Subcutaneous abdominal adipose tissue (tissue), 5 donors: ENCODE measurements at regions not wholly inside any gene's neighbourhood (a gene's known extent, or its start where the extent isn't known, plus 50 kb on each side); places are given as distances from the start of the nearest gene placed in this dataset.
"Not testable (repeated sequence)": the region's sequence is repeated elsewhere in the genome, so short reads cannot be mapped to it uniquely, and the experiment has no call there.

ENCODE experiments used
- H3K27ac ChIP-seq: one replicate; pipeline ENCODE4 v1.7.0; 2013; ENCODE audit warnings: low read depth, mild to moderate bottlenecking, inconsistent platforms, low read length, moderate library complexity
- H3K27me3 ChIP-seq, 5 donors: one replicate each; pipeline ENCODE4 v1.7.0; 2013; ENCODE audit warnings: low read length in 5 of 5, inconsistent platforms in 1 of 5; ENCODE audit not compliant: control insufficient read depth in 5 of 5, insufficient read depth in 4 of 5
- H3K36me3 ChIP-seq, 5 donors: one replicate each; pipeline ENCODE4 v1.7.0; 2013; ENCODE audit warnings: low read length in 5 of 5; ENCODE audit not compliant: control insufficient read depth in 5 of 5, insufficient read depth in 5 of 5
- H3K4me1 ChIP-seq, 5 donors: one replicate each; pipeline ENCODE4 v1.7.0; 2013; ENCODE audit warnings: low read length in 5 of 5, mild to moderate bottlenecking in 3 of 5, moderate library complexity in 1 of 5; ENCODE audit not compliant: control insufficient read depth in 5 of 5, insufficient read depth in 5 of 5
- H3K4me3 ChIP-seq, 5 donors: one replicate each; pipeline ENCODE4 v1.7.0; 2013; ENCODE audit warnings: low read length in 5 of 5, low read depth in 1 of 5
- H3K9ac ChIP-seq, 5 donors: one replicate each; pipeline ENCODE4 v1.7.0; 2013; ENCODE audit warnings: low read length in 5 of 5, mild to moderate bottlenecking in 4 of 5, moderate library complexity in 3 of 5
- H3K9me3 ChIP-seq, 5 donors: one replicate each; pipeline ENCODE4 v1.7.0; 2013; ENCODE audit warnings: low read length in 5 of 5; ENCODE audit not compliant: control insufficient read depth in 5 of 5
- donor health status: healthy.
- donor health status: healthy.
- donor health status: healthy.
- donor health status: healthy.
- donor health status: healthy.

DNA sequence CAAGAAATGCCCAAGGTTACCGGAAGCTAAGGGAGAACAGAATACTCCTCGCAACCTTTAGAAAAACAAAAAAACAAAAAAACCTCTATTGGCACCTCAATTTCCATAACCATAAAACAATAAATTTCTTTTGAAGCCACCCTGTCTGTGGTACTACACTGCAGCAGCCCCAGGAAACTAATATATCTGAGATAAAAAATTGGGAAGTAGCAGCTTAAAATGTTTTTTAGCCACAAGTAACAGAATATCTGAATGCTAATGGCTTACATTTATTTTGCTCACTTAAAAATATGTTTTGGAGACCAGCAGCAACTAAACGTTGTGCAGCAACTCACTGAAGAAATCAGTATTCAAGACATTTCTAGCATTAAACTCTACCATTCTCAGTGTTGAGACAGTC, 969.6 kb downstream of the DNAH5 start:
- Histone ChIP-seq H3K27me3 (no peaks in the 10 kb centered on the region), H3K4me3 (no peak overlapping the region), H3K27ac (no peak overlapping the region), H3K9ac (no peak overlapping the region), H3K9me3 (no peaks in the 10 kb centered on the region), H3K36me3 (no peaks in the 10 kb centered on the region), H3K4me1 (no peaks in the 10 kb centered on the region)

DNA sequence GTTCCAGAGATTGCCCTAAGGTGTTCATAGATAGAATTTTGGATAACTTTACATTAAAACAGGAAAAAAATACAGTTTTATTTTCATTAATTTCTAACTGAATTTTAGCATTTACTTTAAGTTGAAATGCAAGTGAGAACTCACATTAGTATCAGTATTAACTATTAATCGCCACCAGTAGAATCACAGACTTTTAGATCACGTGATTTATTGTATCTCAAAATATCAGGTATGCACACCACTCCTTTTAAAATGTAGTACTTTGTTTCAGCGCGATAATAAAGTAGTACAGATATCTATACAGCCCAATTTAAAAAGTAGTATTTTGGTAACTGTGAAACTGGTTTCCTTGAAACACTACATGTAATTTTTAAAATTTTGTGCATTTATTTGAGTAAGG, 978.7 kb downstream of the DNAH5 start:
- H3K27ac ChIP-seq, result no peak overlapping the region
- no peak overlapping the region for H3K9ac ChIP-seq
- H3K36me3 ChIP-seq, result no peaks in the 10 kb centered on the region
- H3K4me3 ChIP-seq, result no peak overlapping the region
- H3K4me1 ChIP-seq, result peaks cover 0 to 11% (median 0%) of the 10 kb centered on the region in 5 donors
- H3K9me3 ChIP-seq, result no peaks in the 10 kb centered on the region
- no peaks in the 10 kb centered on the region for H3K27me3 ChIP-seq

DNA sequence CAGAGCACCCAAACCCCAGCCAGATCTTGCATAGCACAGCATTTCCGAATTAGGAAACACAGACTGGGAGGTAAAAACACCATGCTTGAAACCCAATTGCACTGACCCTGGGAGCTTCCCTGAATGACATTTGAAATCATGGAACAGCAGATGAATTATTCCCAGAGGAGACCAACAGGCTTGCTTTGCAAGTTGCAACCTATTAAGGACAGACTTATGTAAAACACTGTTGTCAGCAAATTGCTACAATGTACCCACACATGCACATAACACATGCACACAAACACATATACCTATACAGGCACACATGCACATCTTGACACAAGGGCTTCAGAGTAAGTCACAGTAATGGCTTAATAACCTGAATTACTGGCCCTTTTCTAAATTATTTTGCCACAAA, 984.8 kb downstream of the DNAH5 start:
- H3K9ac ChIP-seq, result no peak overlapping the region
- H3K4me1 ChIP-seq, result peaks cover 0 to 12% (median 4%) of the 10 kb centered on the region in 5 donors
- H3K9me3 ChIP-seq, result no peaks in the 10 kb centered on the region
- H3K27me3 ChIP-seq, result no peaks in the 10 kb centered on the region
- H3K27ac ChIP-seq, result no peak overlapping the region
- H3K4me3 ChIP-seq, result no peak overlapping the region
- H3K36me3 ChIP-seq, result no peaks in the 10 kb centered on the region

DNA sequence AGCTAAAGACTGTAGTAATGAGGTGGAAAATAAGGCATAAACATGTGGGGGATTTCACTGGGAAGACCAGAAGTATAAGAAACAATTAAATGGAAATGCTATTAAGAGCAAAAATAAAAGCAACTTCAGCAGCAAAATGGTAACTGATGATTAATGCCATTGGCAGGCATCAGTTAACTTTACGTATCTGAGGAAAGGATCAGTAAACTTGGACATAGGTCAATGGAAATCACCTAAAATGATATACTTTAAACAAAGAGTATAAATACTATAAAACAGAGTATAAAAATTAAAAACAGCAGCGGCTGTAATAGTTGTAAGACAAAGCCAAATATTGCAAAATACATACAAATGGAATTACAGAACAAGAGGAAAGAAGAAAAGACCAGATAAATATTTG, 992.1 kb downstream of the DNAH5 start:
- Histone ChIP-seq H3K4me3 (no peak overlapping the region), H3K9me3 (no peaks in the 10 kb centered on the region), H3K4me1 (peaks cover 0 to 4% (median 0%) of the 10 kb centered on the region in 5 donors), H3K9ac (no peak overlapping the region), H3K27me3 (no peaks in the 10 kb centered on the region), H3K36me3 (no peaks in the 10 kb centered on the region), H3K27ac (no peak overlapping the region)

DNA sequence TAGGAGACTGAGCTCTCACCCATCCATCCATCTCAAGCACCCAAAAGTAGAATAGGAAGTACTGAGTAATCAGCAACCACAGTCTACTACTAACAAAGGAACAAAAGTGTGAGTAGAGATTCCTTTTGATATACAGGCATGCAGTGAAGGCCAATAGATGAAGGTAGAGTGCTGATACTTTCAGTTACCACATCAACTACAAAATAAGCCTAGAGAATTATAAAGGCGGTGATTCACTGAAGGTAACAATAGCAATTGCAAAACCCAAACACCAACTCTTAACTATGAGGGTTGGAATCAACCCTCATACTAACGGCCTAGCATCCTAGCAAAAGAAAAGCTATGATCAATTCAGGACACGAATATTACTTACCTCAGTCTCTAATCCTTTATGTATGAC, 992.6 kb downstream of the DNAH5 start:
- Histone ChIP-seq H3K4me1 (no peaks in the 10 kb centered on the region), H3K27ac (no peak overlapping the region), H3K36me3 (no peaks in the 10 kb centered on the region), H3K9ac (no peak overlapping the region), H3K9me3 (no peaks in the 10 kb centered on the region), H3K27me3 (no peaks in the 10 kb centered on the region), H3K4me3 (no peak overlapping the region)

DNA sequence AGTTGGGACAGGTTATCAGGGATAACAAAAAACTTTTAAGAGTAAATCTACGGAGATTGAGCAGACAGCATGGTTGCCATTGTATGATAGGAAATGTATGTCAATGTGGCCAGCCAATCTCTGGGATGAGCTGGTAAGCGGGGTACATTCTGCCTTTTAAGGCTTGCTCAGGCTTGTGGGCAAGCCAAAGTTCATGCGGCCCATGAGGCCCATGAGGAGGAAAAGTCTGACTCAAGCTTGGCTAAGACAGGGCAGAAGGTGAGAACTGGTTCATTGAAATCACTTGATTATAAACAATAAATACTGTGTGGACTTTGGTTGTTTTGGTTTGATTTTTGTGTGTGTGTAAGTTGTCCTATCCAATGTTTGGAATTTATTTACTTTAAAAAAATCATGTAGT, 997.1 kb downstream of the DNAH5 start:
- Histone ChIP-seq H3K36me3 (no peaks in the 10 kb centered on the region), H3K9ac (no peak overlapping the region), H3K9me3 (no peaks in the 10 kb centered on the region), H3K4me1 (no peaks in the 10 kb centered on the region), H3K4me3 (no peak overlapping the region), H3K27ac (no peak overlapping the region), H3K27me3 (no peaks in the 10 kb centered on the region)

DNA sequence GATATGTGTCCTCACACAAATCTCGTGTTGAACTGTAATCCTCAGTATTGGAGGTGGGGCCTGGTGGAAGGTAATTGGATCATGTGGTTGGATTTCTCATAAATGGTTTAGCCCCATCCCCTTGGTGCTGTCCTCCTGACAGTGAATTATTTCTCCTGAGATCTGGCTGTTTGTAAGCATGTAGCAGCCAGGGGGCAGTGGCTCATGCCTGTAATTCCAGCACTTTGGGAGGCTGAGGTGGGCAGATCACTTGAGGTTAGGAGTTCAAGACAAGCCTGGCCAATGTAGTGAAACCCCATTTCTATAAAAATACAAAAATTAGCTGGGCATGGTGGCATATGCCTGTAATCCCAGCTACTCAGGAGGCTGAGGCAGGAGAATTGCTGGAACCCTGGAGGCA, 999.0 kb downstream of the DNAH5 start:
- not testable (repeated sequence) for H3K4me1 ChIP-seq, H3K9ac ChIP-seq, H3K9me3 ChIP-seq, H3K4me3 ChIP-seq, H3K36me3 ChIP-seq, H3K27ac ChIP-seq, H3K27me3 ChIP-seq

DNA sequence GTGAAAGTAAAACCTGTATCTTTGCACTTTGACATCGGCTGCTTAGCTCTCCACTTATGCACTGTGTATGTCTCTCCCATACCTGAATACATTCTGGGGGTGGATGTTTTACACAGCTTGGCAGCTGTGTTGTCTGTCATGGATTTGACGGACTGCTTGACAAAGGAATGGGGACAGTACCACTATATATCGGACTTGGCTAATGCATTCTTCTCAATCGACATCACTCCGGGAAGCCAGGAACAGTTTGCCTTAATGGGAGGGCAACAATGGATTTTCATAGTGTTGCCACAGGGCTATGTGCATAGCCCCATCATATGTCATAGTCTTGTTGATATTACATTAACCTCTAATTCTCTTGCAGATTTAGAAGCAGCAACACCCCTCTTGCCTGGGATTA, 1008.3 kb downstream of the DNAH5 start:
- H3K9ac ChIP-seq, result no peak overlapping the region
- no peaks in the 10 kb centered on the region for H3K4me1 ChIP-seq
- no peaks in the 10 kb centered on the region for H3K27me3 ChIP-seq
- H3K36me3 ChIP-seq, result no peaks in the 10 kb centered on the region
- no peaks in the 10 kb centered on the region for H3K9me3 ChIP-seq
- no peak overlapping the region for H3K27ac ChIP-seq
- H3K4me3 ChIP-seq, result no peak overlapping the region

DNA sequence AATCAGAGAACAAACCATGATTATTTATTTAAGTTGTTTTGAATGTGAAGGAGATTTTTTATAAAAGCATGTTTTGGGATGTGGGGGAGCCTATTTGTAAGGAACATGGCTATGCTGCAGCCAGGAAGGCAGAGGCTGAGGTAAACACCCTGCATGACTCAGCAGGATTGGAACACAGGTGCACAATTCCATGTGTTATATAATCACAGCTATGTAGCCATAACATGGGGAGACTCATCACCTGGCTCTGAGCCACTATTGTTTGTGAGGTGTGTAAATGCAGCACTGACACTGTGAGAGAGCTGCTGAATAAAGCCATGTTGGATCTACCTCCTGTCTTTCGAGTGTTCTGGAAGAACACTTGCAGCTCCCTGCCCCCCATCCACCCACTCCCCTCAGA, 1009.8 kb downstream of the DNAH5 start:
- Histone ChIP-seq H3K27me3 (no peaks in the 10 kb centered on the region), H3K9ac (no peak overlapping the region), H3K36me3 (no peaks in the 10 kb centered on the region), H3K4me1 (no peaks in the 10 kb centered on the region), H3K4me3 (no peak overlapping the region), H3K9me3 (no peaks in the 10 kb centered on the region), H3K27ac (no peak overlapping the region)

DNA sequence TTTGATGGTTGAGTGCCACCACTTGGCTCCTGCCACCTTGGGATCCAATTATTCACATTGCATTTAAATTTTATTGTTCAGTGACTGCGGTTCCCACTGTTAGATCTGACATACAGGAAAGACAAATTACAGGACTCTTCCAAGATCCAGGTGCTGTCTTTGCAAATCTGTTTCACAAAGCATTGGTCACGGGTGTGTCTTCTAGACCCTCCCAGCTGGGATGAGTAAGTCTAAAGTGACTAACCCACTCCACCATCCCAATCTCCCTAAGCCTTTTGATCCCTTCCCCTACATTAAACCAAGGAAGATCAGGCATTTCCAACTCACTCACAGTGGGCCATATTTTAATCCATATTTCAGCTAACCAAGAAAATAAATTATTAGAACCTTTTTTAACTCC, 1016.3 kb upstream of the CTNND2 start:
- Histone ChIP-seq H3K27me3 (no peaks in the 10 kb centered on the region), H3K4me1 (no peaks in the 10 kb centered on the region), H3K27ac (no peak overlapping the region), H3K4me3 (no peak overlapping the region), H3K9me3 (peaks cover 0 to 4% (median 0%) of the 10 kb centered on the region in 5 donors), H3K9ac (no peak overlapping the region), H3K36me3 (no peaks in the 10 kb centered on the region)

DNA sequence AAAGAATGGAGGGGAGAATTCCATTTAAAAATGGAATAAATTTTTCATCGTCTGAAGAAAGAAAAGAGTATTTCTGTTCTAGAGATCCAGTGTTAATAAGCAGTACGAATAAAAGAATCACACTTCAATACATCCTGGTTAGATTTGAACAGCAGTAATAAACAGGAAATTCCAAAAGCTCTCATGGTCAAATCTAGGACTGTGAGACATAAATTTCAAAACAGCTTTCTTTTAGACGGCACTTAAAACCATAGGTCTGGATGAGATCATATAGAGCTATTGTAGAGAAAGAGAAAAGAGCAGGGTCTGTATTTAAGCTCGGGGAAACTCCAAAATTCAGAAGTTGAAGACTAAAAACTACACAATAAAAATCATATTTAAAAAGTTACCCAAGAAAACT, 1006.9 kb upstream of the CTNND2 start:
- Histone ChIP-seq H3K4me3 (no peak overlapping the region), H3K36me3 (no peaks in the 10 kb centered on the region), H3K9ac (no peak overlapping the region), H3K9me3 (no peaks in the 10 kb centered on the region), H3K4me1 (peaks cover 0 to 6% (median 0%) of the 10 kb centered on the region in 5 donors), H3K27me3 (no peaks in the 10 kb centered on the region), H3K27ac (no peak overlapping the region)
